ENCODE measurements at regions not wholly inside any gene's neighbourhood (a gene's known extent, or its start where the extent isn't known, plus 50 kb on each side); places are given as distances from the start of the nearest gene placed in this dataset.
A peak's percentile ranks its signal among the peaks of the same experiment; 100 is the strongest.

DNA sequence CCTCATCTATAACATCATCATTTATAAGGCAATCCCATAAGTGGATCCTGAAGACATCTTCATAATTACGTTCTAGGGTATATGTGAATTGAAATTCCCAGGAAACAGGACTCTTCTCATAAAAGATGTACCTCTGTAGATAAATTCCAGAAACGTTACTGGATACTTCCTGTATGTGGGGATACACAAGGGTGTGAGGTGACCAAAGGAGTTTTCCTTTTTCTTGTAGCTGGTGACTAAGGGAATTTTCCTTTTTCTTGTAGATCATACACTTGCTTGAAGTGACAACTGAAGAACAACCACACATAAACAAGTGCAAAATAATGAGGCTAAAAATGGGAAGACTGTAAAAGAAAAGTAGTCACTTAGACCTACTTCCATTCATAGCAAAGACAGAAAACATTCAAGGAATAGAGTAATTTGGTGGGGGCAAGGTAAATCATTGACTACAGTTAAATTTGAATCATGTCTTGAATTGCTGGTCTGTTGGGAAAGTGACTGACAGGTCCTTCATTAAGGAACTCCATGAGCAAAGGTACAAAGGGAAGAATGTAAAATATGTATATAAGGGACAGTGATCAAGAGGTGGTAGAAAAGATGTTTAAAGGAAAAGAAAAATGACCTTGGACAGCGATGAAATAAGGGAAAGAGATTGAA is 53.2 kb upstream of the UBE2E3 start:
- TF ChIP-seq, protein P1, sequence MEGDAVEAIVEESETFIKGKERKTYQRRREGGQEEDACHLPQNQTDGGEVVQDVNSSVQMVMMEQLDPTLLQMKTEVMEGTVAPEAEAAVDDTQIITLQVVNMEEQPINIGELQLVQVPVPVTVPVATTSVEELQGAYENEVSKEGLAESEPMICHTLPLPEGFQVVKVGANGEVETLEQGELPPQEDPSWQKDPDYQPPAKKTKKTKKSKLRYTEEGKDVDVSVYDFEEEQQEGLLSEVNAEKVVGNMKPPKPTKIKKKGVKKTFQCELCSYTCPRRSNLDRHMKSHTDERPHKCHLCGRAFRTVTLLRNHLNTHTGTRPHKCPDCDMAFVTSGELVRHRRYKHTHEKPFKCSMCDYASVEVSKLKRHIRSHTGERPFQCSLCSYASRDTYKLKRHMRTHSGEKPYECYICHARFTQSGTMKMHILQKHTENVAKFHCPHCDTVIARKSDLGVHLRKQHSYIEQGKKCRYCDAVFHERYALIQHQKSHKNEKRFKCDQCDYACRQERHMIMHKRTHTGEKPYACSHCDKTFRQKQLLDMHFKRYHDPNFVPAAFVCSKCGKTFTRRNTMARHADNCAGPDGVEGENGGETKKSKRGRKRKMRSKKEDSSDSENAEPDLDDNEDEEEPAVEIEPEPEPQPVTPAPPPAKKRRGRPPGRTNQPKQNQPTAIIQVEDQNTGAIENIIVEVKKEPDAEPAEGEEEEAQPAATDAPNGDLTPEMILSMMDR (IDR thresholded peaks at IDR 0.05; ENCODE audit: insufficient read depth, low read length, poor library complexity, severe bottlenecking), result no peak
- H3K27me3 ChIP-seq (ENCODE audit: control insufficient read depth, insufficient read depth, low read length), result no peaks in the 10 kb centered on the region
- no peak overlapping the region for H3K4me3 ChIP-seq (ENCODE audit: low read depth, low read length)
- DNase-seq (ENCODE audit: low read depth), result no peak
- H3K36me3 ChIP-seq (ENCODE audit: control insufficient read depth, insufficient read depth, low read length), result no peaks in the 10 kb centered on the region

DNA sequence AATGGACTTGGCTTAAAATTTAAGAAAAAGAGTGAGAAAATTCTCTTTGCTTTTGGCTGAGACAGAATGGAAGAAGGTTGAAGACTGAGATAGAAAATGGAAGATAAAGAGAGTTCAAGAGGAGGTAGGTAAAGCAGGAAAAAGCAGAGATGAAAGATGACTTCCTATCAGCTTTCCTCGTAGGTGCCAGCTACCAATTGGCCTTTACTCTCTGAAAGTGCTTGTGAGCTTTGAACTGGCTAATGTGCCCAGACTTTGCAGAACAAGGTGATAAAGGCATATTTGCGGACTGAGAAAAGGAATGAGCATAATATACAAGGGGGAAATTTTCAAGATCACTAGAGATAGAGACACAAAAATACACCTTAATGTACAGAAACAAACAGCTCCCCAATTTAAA is 54.7 kb upstream of the UBE2E3 start:
- no peak for DNase-seq (ENCODE audit: low read depth)
- no peaks in the 10 kb centered on the region for H3K36me3 ChIP-seq (ENCODE audit: control insufficient read depth, insufficient read depth, low read length)
- no peak overlapping the region for H3K4me3 ChIP-seq (ENCODE audit: low read depth, low read length)
- TF ChIP-seq, protein P1 (IDR thresholded peaks at IDR 0.05; ENCODE audit: insufficient read depth, low read length, poor library complexity, severe bottlenecking), result no peak
- no peaks in the 10 kb centered on the region for H3K27me3 ChIP-seq (ENCODE audit: control insufficient read depth, insufficient read depth, low read length)

DNA sequence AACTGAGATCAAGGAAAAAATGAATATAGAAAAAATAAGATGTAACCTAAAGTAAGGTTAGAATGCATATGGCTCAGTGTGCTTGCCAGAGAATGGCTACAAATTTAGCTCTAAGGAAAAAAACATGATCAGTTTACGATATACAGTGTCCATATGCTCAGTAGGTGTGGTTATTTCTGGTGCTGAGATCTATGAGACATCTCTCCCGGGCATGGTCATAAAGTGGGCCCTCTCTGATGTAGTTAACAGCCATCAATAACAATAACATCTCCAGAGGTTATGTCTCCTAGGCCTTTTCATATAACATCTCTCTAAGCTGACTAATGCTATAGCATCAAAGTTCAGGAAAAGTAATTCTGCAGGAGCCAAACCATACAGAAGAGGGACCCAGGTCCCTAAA is 56.3 kb upstream of the UBE2E3 start:
- no peak overlapping the region for H3K4me3 ChIP-seq (ENCODE audit: low read depth, low read length)
- H3K27me3 ChIP-seq (ENCODE audit: control insufficient read depth, insufficient read depth, low read length), result no peaks in the 10 kb centered on the region
- no peak for DNase-seq (ENCODE audit: low read depth)
- H3K36me3 ChIP-seq (ENCODE audit: control insufficient read depth, insufficient read depth, low read length), result no peaks in the 10 kb centered on the region
- TF ChIP-seq, protein P1 (IDR thresholded peaks at IDR 0.05; ENCODE audit: insufficient read depth, low read length, poor library complexity, severe bottlenecking), result no peak

DNA sequence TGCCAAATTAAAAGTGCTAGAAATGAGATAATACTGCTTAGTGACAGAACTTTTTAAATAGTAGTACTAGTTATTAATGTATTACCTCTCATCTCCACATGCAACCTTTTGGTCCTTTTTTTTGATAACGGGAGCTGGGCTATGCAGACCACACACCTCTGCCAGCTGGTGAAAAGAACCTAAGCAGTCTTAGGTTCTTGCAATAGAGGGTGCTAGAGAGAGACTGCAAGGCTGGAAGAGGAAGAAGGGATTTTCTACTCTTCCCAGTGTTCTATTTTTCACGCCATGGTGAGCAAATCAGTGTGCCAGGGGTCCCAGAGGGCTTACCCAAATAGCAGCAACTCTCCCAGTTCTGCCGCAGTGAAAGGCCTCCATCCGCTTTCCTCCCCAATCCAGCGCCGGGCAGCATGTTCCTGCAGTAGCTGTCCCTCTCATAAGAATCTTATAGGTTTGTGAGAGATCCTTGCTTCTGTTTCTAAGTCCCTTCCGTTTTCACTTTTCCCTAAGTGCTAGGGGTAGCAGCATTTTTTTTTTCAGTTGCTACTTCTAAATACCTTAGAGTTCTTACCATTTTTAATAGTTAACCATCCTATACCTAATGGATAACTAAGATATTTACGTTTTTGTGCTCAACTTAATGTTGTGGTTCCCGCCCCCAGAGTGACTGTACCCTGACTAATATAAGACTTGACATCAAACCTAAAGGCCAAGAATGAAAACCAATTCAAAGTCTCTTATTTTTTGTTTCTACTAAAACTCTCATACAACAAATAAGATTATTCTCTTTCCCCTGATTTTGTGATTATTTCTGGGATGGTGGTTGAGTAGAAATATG is 69.4 kb upstream of the UBE2E3 start:
- TF ChIP-seq, protein P1 (IDR thresholded peaks at IDR 0.05; ENCODE audit: insufficient read depth, low read length, poor library complexity, severe bottlenecking), result peak; percentile 10
- no peak for DNase-seq (ENCODE audit: low read depth)
- H3K4me3 ChIP-seq (ENCODE audit: low read depth, low read length), result no peak overlapping the region
- H3K27me3 ChIP-seq (ENCODE audit: control insufficient read depth, insufficient read depth, low read length), result no peaks in the 10 kb centered on the region
- no peaks in the 10 kb centered on the region for H3K36me3 ChIP-seq (ENCODE audit: control insufficient read depth, insufficient read depth, low read length)

DNA sequence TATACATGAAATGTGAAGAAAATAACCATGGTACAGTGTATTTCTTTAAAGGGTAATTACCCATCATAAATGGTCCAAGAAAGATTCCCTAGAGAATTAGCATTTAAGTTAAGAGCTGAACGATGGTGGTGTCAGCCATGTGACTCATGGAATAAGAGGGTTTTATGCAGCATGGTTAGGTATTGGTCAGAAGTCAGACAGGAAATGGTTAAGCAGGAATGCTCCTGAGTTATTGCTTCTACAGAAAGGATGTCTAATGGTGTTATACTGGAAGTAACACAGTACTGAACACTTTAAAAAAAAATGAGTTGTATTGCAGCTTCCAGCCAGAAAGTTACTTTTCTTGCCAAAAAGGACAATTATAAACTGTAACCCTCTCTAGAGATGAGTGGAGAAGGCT is 72.7 kb upstream of the UBE2E3 start:
- H3K27me3 ChIP-seq (ENCODE audit: control insufficient read depth, insufficient read depth, low read length), result no peaks in the 10 kb centered on the region
- DNase-seq (ENCODE audit: low read depth), result peak; percentile 56
- no peak overlapping the region for H3K4me3 ChIP-seq (ENCODE audit: low read depth, low read length)
- TF ChIP-seq, protein P1 (IDR thresholded peaks at IDR 0.05; ENCODE audit: insufficient read depth, low read length, poor library complexity, severe bottlenecking), result no peak
- H3K36me3 ChIP-seq (ENCODE audit: control insufficient read depth, insufficient read depth, low read length), result no peaks in the 10 kb centered on the region

Measured in kidney epithelial cell (primary cell).